IMR-90 (cell line): ENCODE measurements at regions not wholly inside any gene's neighbourhood (a gene's known extent, or its start where the extent isn't known, plus 50 kb on each side); places are given as distances from the start of the nearest gene placed in this dataset.
"Not testable (repeated sequence)": the region's sequence is repeated elsewhere in the genome, so short reads cannot be mapped to it uniquely, and the experiment has no call there.

Experiments
- ATAC-seq: fragments of 200-7000 bp; cut with Tn5 transposase; 2 replicates; pipeline ENCODE4 v1.9.1; 2020; ENCODE audit warnings: low read depth, mild to moderate bottlenecking, moderate library complexity
- BruUV-seq: library from RNA; stranded (reverse); fragments of 400-500 nt; replicated peaks from 2 replicates; lab custom pipeline; 2021; lab: Mats Ljungman, UMichigan
- CTCF ChIA-PET: fragments of 300-600 bp; formaldehyde crosslinking; extraction: SDS; loops from one replicate; lab custom pipeline; 2021; ENCODE audit warnings: antibody characterized with exemption; lab: Yijun Ruan, JAX
- POLR2A ChIA-PET: fragments of 300-600 bp; sonication (Branson Sonifier 250); formaldehyde crosslinking; loops from one replicate; lab custom pipeline; 2022; ENCODE audit warnings: antibody characterized with exemption; ENCODE audit not compliant: unreplicated experiment; lab: Charles Lee
- DNase-seq: peaks from one replicate; pipeline ENCODE4 v3.0.0; 2013
- H2AFZ ChIP-seq: replicated peaks from 2 replicates; pipeline ENCODE3; 2013; ENCODE audit warnings: low read length, mild to moderate bottlenecking; ENCODE audit not compliant: poor library complexity
- H2AK5ac ChIP-seq: 2 replicates; pipeline ENCODE4 v1.6.1; 2013; ENCODE audit warnings: low read depth, low read length, inconsistent platforms
- H2AK9ac ChIP-seq: replicated peaks from 2 replicates; pipeline ENCODE3; 2013; ENCODE audit warnings: mild to moderate bottlenecking, low read depth, low read length, moderate library complexity; ENCODE audit not compliant: poor library complexity
- H2BK120ac ChIP-seq: 2 replicates; pipeline ENCODE4 v1.6.1; 2013; ENCODE audit warnings: low read depth, low read length, inconsistent platforms
- H2BK15ac ChIP-seq: 3 replicates; pipeline ENCODE4 v1.6.1; 2013; ENCODE audit warnings: low read depth, low read length, inconsistent platforms
- H2BK20ac ChIP-seq: 2 replicates; pipeline ENCODE4 v1.6.1; 2013; ENCODE audit warnings: low read depth, mild to moderate bottlenecking, inconsistent platforms, low read length, moderate library complexity
- H2BK5ac ChIP-seq: 2 replicates; pipeline ENCODE4 v1.6.1; 2013; ENCODE audit warnings: mild to moderate bottlenecking, low read depth, low read length, inconsistent platforms; ENCODE audit not compliant: poor library complexity, severe bottlenecking
- H3K14ac ChIP-seq: replicated peaks from 2 replicates; pipeline ENCODE4 v1.6.1; 2013; ENCODE audit warnings: low read depth, low read length, inconsistent platforms
- H3K18ac ChIP-seq: 2 replicates; pipeline ENCODE4 v1.6.1; 2013; ENCODE audit warnings: low read depth, low read length, control low read depth
- H3K23ac ChIP-seq: 2 replicates; pipeline ENCODE4 v1.6.1; 2013; ENCODE audit warnings: low read depth, low read length, inconsistent platforms
- H3K27ac ChIP-seq: 2 replicates; pipeline ENCODE4 v1.5.1; 2013; ENCODE audit warnings: mild to moderate bottlenecking, control low read depth, low read length; ENCODE audit not compliant: insufficient read depth
- H3K27me3 ChIP-seq: 2 replicates; pipeline ENCODE4 v1.6.1; 2013; ENCODE audit warnings: low read length; ENCODE audit not compliant: control insufficient read depth, insufficient read depth
- H3K36me3 ChIP-seq: 2 replicates; pipeline ENCODE4 v1.6.1; 2013; ENCODE audit warnings: low read length, mixed read lengths; ENCODE audit not compliant: control insufficient read depth, insufficient read depth
- H3K4ac ChIP-seq: 2 replicates; pipeline ENCODE4 v1.6.1; 2013; ENCODE audit warnings: low read depth, low read length, inconsistent platforms
- H3K4me1 ChIP-seq: 2 replicates; pipeline ENCODE4 v1.6.1; 2013; ENCODE audit warnings: low read length, mixed read lengths; ENCODE audit not compliant: control insufficient read depth, insufficient read depth
- H3K4me2 ChIP-seq: 2 replicates; pipeline ENCODE4 v1.6.1; 2013; ENCODE audit warnings: low read depth, mild to moderate bottlenecking, control low read depth, low read length, moderate library complexity
- H3K4me3 ChIP-seq: 2 replicates; pipeline ENCODE4 v1.5.1; 2013; ENCODE audit warnings: low read depth, mild to moderate bottlenecking, control low read depth, low read length, moderate library complexity; ENCODE audit not compliant: insufficient read depth
- H3K56ac ChIP-seq: 2 replicates; pipeline ENCODE4 v1.6.1; 2013; ENCODE audit warnings: low read length, inconsistent platforms; ENCODE audit not compliant: insufficient read depth; ENCODE audit errors: extremely low read depth
- H3K79me1 ChIP-seq, 2 experiments: 2 replicates each; pipeline ENCODE4 v1.6.1; 2013; ENCODE audit warnings: low read length in 2 of 2, inconsistent platforms in 1 of 2, low read depth in 1 of 2
- H3K9ac ChIP-seq: 2 replicates; pipeline ENCODE4 v1.6.1; 2013; ENCODE audit warnings: low read depth, low read length, control low read depth
- H3K9me1 ChIP-seq: 2 replicates; pipeline ENCODE4 v1.6.1; 2013; ENCODE audit warnings: low read length, inconsistent platforms; ENCODE audit not compliant: insufficient read depth
- H3K9me3 ChIP-seq: 2 replicates; pipeline ENCODE4 v1.6.1; 2013; ENCODE audit warnings: low read length; ENCODE audit not compliant: control insufficient read depth, insufficient read depth
- H4K20me1 ChIP-seq: 2 replicates; pipeline ENCODE4 v1.6.1; 2013; ENCODE audit warnings: low read length, inconsistent platforms; ENCODE audit not compliant: insufficient read depth
- H4K5ac ChIP-seq: 2 replicates; pipeline ENCODE4 v1.6.1; 2013; ENCODE audit warnings: mild to moderate bottlenecking, low read depth, low read length, control low read depth
- H4K8ac ChIP-seq, 2 experiments: 2 replicates each; pipeline ENCODE4 v1.6.1; 2013; ENCODE audit warnings: low read depth in 2 of 2, low read length in 2 of 2, control low read depth in 1 of 2, inconsistent platforms in 1 of 2
- H4K91ac ChIP-seq: 2 replicates; pipeline ENCODE4 v1.6.1; 2013; ENCODE audit warnings: low read depth, low read length, inconsistent platforms; ENCODE audit not compliant: insufficient read depth
- WGBS, 2 experiments: methylation state at CpG; one replicate each; pipeline versions ENCODE4 v1.1.5 to v1.1.7; 2013; ENCODE audit warnings: missing lambda C conversion rate in 2 of 2; ENCODE audit not compliant: insufficient read length in 1 of 2; ENCODE audit errors: extremely low coverage in 2 of 2; 5-methylcytosine and 5-hydroxymethylcytosine counted together
- dilution Hi-C: fragments of 300-500 bp; cut with HindIII; formaldehyde crosslinking; loops from one replicate; pipeline ENCODE4 v1.14.3; 2018; ENCODE audit warnings: low sequenced_read_pairs; ENCODE audit not compliant: unreplicated experiment
- in situ Hi-C: fragments of 300-500 bp; cut with MboI; formaldehyde crosslinking; loops from 3 replicates; pipeline ENCODE4 v1.14.3; 2019; ENCODE audit warnings: low sequenced_read_pairs, inconsistent platforms, mixed read lengths
- intact Hi-C: fragments of 100-400 bp; cut with micrococcal nuclease; formaldehyde crosslinking; loops from 2 replicates; pipeline ENCODE4 v1.10.0; 2022

DNA sequence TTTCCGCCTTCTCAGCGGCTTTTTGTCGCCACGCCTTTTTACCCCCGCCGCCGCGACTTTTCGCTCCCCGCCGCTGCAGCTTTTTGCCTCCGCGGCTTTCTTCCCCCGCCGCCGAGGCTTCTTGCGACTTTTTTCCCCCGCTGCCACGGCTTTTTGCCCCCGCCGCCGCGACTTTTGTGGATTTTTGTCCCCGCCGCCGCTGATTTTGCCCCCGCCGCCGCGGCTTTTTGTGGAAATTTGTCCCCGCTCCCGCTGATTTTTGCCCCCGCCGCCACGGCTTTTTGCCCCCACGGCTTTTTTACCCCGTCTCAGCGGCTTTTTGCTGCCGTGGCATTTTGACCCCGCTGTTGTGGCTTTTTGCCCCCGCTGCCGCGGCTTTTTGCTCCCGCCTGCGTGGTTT is 4829.2 kb upstream of the OR11H1 start:
- H2AFZ ChIP-seq, H3K18ac ChIP-seq, H3K14ac ChIP-seq, H4K91ac ChIP-seq, intact Hi-C loops, H3K79me1 ChIP-seq, H2BK15ac ChIP-seq, H3K4me3 ChIP-seq, H3K4me1 ChIP-seq, H3K36me3 ChIP-seq, H4K5ac ChIP-seq, H4K8ac ChIP-seq, CTCF ChIA-PET, H2BK20ac ChIP-seq, DNase-seq, H3K4ac ChIP-seq, H4K20me1 ChIP-seq, H3K27me3 ChIP-seq, H2AK9ac ChIP-seq, H3K27ac ChIP-seq, H2BK120ac ChIP-seq, H3K56ac ChIP-seq, H2BK5ac ChIP-seq, H3K9me1 ChIP-seq, H2AK5ac ChIP-seq, H3K9me3 ChIP-seq, in situ Hi-C loops, dilution Hi-C loops, H3K9ac ChIP-seq, H3K4me2 ChIP-seq, H3K23ac ChIP-seq, BruUV-seq, POLR2A ChIA-PET, ATAC-seq: not testable (repeated sequence)
- WGBS, 2 experiments = 73% methylated on average over 22 of the region's 45 CpGs; no CpG with 5 or more reads in 1 of the 2 experiments

DNA sequence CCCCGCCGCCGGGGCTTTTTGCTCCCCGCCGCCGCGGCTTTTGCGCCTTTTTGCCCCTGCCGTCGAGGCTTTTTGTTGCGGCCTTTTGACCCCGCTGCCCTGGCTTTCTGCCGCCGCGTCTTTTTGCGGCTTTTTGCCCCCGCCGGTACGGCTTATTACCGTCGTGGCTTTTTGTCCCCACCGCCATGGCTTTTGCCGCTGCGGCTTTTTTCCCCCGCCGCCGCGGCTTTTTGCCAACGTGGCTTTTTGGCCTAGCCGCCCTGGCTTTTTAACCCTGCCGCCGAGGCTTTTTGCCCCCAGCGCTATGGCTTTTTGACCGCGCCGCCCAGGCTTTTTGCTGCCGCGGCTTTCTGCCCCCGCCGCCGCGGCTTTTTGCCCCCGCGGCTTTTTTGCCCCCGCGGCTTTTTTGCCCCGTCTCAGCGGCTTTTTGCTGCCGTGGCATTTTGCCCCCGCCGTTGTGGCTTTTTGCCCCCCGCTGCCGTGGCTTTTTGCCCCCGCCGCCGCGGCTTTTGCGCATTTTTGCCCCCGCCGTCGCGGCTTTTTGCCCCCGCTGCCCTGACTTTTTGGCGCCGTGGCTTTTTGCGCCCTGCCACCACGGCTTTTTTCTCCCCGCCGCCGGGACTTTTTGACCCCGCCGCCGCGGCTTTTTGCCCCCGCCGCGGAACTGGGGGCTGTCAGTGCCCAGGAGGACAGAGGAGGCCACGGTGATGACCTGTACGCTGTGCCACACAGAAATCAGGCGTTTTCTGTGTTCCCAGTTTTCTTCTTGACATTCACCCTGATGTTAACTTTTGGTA is 4828.5 kb upstream of the OR11H1 start:
- H3K4me1 ChIP-seq, H2BK5ac ChIP-seq, H2BK15ac ChIP-seq, H3K14ac ChIP-seq, ATAC-seq, H3K23ac ChIP-seq, H3K9me1 ChIP-seq, H3K36me3 ChIP-seq, intact Hi-C loops, dilution Hi-C loops, H3K79me1 ChIP-seq, H2AK5ac ChIP-seq, H3K9me3 ChIP-seq, H4K20me1 ChIP-seq, H3K27ac ChIP-seq, H3K4me3 ChIP-seq, DNase-seq, H2AK9ac ChIP-seq, H3K9ac ChIP-seq, H2AFZ ChIP-seq, H4K91ac ChIP-seq, H3K4me2 ChIP-seq, H3K27me3 ChIP-seq, H3K56ac ChIP-seq, in situ Hi-C loops, H3K4ac ChIP-seq, H2BK120ac ChIP-seq, H4K5ac ChIP-seq, CTCF ChIA-PET, H3K18ac ChIP-seq, H4K8ac ChIP-seq, POLR2A ChIA-PET, BruUV-seq, H2BK20ac ChIP-seq: not testable (repeated sequence)
- 69% methylated on average over 19 of the region's 80 CpGs; no CpG with 5 or more reads in 1 of the 2 experiments for WGBS, 2 experiments
